RWPE2 (cell line): ENCODE measurements at regions not wholly inside any gene's neighbourhood (a gene's known extent, or its start where the extent isn't known, plus 50 kb on each side); places are given as distances from the start of the nearest gene placed in this dataset.

ENCODE experiments used
- ATAC-seq: fragments of 200-7000 bp; cut with Tn5 transposase; 3 replicates; pipeline ENCODE4 v1.9.1; 2021; ENCODE audit warnings: low read depth
- DNase-seq: peaks from one replicate; pipeline ENCODE4 v3.0.0-alpha.2; 2020; ENCODE audit warnings: low spot score
- H3K27ac ChIP-seq: fragments of 450-650 bp; 2 replicates; pipeline ENCODE4 v1.5.1; 2017; ENCODE audit warnings: mild to moderate bottlenecking; ENCODE audit not compliant: poor library complexity, severe bottlenecking
- H3K27me3 ChIP-seq: fragments of 250-450 bp; sonication (Bioruptor Pico); 2 replicates; pipeline ENCODE4 v1.5.1; 2021; ENCODE audit warnings: mild to moderate bottlenecking, moderate library complexity; ENCODE audit not compliant: insufficient read depth, poor library complexity, severe bottlenecking
- H3K36me3 ChIP-seq: fragments of 250-450 bp; sonication (Bioruptor Pico); 2 replicates; pipeline ENCODE4 v1.5.1; 2020; ENCODE audit warnings: low read depth, mild to moderate bottlenecking, moderate library complexity
- H3K4me1 ChIP-seq: fragments of 250-450 bp; sonication (Bioruptor Pico); 2 replicates; pipeline ENCODE4 v1.5.1; 2021; ENCODE audit warnings: mild to moderate bottlenecking, moderate library complexity; ENCODE audit not compliant: insufficient read depth, poor library complexity, severe bottlenecking
- H3K4me3 ChIP-seq: fragments of 250-450 bp; sonication (Bioruptor Pico); 2 replicates; pipeline ENCODE4 v1.5.1; 2021; ENCODE audit warnings: mild to moderate bottlenecking, moderate library complexity; ENCODE audit not compliant: severe bottlenecking
- H3K9me3 ChIP-seq: fragments of 250-450 bp; sonication (Bioruptor Pico); 2 replicates; pipeline ENCODE4 v1.5.1; 2021; ENCODE audit warnings: mild to moderate bottlenecking, moderate library complexity; ENCODE audit not compliant: severe bottlenecking
- CTCF ChIP-seq: fragments of 450-650 bp; IDR thresholded peaks from one replicate; pipeline ENCODE4 v1.5.1; 2017; ENCODE audit warnings: mild to moderate bottlenecking, moderate library complexity; ENCODE audit not compliant: poor library complexity, severe bottlenecking

GRCh38 chr2:51201295-51201694 lies 169.4 kb upstream of the NRXN1 start:
- H3K9me3 ChIP-seq = no peaks in the 10 kb centered on the region
- no peak overlapping the region for H3K4me3 ChIP-seq
- ATAC-seq = no peak
- no peak for DNase-seq
- no peaks in the 10 kb centered on the region for H3K27me3 ChIP-seq
- H3K27ac ChIP-seq = no peak overlapping the region
- H3K4me1 ChIP-seq = no peaks in the 10 kb centered on the region
- TF ChIP-seq CTCF = no peak
- H3K36me3 ChIP-seq = no peaks in the 10 kb centered on the region

DNA sequence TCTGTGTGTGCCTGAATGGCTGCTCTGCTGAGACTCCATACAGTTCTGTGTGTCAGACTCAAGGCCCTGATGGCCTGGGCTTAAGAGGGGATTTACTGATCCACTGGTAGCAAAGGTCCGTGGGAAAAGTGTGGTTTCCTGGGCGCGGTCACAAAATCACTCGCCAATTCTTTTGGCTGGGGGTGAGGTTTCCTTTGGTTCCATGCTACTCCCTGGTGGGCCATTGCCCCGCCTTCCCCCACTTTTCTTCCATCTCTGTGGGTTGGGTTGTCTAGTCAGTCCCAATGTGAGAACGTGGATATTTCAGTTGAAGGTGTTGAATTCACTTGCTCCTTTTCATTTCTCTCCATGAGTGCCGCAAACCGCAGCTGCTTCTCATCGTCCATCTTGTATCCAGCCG lies 162.7 kb upstream of the NRXN1 start:
- Histone ChIP-seq H3K9me3 (no peaks in the 10 kb centered on the region), H3K4me1 (no peaks in the 10 kb centered on the region), H3K27me3 (no peaks in the 10 kb centered on the region), H3K27ac (no peak overlapping the region), H3K36me3 (no peaks in the 10 kb centered on the region), H3K4me3 (no peak overlapping the region)
- DNase-seq (no peak), ATAC-seq (no peak)
- TF ChIP-seq CTCF = no peak

DNA sequence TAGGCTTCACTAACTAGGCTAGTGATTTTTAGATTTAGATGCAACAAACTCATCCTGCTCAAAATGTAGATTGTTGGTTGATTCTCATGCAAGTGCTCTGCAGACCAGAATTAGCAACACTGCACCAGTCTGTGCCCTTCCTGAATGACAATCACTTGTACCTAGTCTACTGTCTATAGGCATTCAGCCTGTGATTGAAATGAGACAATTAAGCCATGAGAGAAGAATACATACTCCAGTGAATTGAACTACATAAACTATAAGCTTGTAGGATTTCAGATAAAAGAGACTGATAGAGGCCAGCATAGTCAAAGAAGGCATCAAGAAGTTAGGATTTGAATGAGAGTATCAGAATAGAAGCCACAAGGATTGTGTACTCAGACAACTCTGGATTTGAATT lies 138.3 kb upstream of the NRXN1 start:
- Histone ChIP-seq H3K27me3 (no peaks in the 10 kb centered on the region), H3K9me3 (no peaks in the 10 kb centered on the region), H3K36me3 (no peaks in the 10 kb centered on the region), H3K4me1 (no peaks in the 10 kb centered on the region), H3K27ac (no peak overlapping the region), H3K4me3 (no peak overlapping the region)
- no peak for DNase-seq
- no peak for TF ChIP-seq CTCF
- no peak for ATAC-seq

- ATAC-seq (no peak), DNase-seq (no peak)
- Histone ChIP-seq H3K36me3 (no peaks in the 10 kb centered on the region), H3K27ac (no peak overlapping the region), H3K27me3 (no peaks in the 10 kb centered on the region), H3K4me3 (no peak overlapping the region), H3K4me1 (no peaks in the 10 kb centered on the region), H3K9me3 (no peaks in the 10 kb centered on the region)
- TF ChIP-seq CTCF = no peak
These were observed 133.8 kb upstream of the NRXN1 start for GRCh38 chr2:51165534-51166260.

- Histone ChIP-seq H3K4me3 (no peak overlapping the region), H3K27ac (no peak overlapping the region), H3K9me3 (no peaks in the 10 kb centered on the region), H3K36me3 (no peaks in the 10 kb centered on the region), H3K27me3 (peaks cover 5% of the 10 kb centered on the region), H3K4me1 (no peaks in the 10 kb centered on the region)
- TF ChIP-seq CTCF = no peak
- no peak for DNase-seq
- ATAC-seq = no peak
These were observed 126.3 kb upstream of the NRXN1 start for GRCh38 chr2:51158251-51158650.
